Stimulated activated CD8-positive, alpha-beta memory T cell treated with anti-CD3 and anti-CD28 coated beads, Interleukin-4, amount 100 ng/mL, for 48 hours (primary cell): ENCODE measurements at regions not wholly inside any gene's neighbourhood (a gene's known extent, or its start where the extent isn't known, plus 50 kb on each side); places are given as distances from the start of the nearest gene placed in this dataset.
"Not testable (repeated sequence)": the region's sequence is repeated elsewhere in the genome, so short reads cannot be mapped to it uniquely, and the experiment has no call there.

Source experiments
- DNase-seq: peaks from one replicate; pipeline ENCODE4 v3.0.0-alpha.2; 2020

DNA sequence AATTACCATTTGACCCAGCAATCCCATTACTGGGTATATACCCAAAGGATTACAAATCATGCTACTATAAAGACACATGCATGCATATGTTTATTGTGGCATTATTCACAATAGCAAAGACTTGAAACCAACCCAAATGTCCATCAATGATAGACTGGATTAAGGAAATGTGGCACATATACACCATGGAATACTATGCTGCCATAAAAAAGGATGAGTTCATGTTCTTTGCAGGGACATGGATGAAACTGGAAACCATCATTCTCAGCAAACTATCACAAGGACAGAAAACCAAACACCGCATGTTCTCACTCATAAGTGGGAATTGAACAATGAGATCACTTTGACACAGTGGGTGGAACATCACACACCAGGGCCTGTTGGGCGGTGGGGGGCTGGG is 83.9 kb upstream of the MAP3K1 start:
- not testable (repeated sequence) for DNase-seq

DNA sequence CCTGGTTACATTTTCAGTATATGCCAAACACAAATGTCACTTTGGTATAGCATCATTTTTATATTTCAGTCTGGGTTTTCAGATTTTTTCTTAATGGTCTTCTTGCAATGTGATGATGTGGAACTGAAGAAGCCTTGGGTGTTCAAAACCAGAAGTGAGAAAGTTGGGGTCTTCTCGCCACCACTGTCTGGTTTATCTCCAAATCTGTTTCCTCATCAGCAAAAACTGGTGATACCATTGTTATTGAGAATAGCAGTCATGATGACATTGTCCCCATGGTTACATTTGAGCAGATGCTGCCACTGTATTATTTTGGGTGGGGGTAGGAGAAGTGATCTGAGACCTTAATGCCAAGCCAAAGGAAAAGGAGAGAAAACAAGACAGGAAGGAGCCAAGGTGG is 85.9 kb upstream of the MAP3K1 start:
- no peak for DNase-seq

DNA sequence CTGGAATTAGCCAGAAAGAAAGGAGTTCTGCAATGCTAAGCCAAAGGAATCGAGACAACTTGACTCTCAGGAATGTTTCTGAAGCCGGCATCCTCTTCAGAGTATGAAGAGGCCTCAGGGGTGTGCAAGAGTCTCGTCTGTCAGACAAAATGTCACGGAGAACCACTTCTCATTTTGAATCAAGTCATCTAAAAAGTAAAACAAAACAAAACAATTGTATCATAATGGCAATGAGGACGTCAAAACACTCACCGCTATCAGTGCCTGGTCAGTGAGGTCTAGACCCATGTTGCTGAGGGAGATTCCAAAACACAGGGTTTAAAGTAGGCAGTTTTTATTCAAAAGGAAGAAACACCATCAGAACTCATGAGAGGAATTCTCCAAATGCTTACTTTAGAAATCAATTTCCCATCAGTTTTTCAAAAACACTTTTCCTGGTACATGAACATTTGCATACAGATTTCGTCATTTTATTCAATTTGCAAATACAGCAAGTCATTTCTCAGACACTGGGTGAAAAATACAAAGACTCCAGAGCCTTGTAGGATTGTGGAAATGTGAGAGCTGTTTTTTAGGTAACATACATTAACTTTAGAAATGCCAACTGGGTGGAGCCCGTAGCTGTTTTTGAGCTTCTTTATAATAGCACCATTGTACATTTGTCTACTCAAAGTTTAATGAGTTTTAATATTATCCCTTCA is 89.5 kb upstream of the MAP3K1 start:
- DNase-seq = no peak

DNA sequence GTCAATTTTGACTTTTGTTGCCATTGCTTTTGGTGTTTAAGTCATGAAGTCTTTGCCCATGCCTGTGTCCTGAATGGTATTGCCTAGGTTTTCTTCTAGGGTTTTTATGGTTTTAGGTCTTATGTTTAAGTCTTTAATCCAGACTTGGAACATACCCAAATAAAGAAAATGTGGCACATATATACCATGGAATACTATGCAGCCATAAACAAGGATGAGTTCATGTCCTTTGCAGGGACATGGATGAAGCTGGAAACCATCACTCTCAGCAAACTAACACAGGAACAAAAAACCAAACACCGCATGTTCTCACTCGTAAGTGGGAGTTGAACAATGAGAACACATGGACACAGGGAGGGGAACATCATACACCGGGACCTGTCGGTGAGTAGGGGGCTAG is 90.5 kb upstream of the MAP3K1 start:
- DNase-seq = not testable (repeated sequence)

DNA sequence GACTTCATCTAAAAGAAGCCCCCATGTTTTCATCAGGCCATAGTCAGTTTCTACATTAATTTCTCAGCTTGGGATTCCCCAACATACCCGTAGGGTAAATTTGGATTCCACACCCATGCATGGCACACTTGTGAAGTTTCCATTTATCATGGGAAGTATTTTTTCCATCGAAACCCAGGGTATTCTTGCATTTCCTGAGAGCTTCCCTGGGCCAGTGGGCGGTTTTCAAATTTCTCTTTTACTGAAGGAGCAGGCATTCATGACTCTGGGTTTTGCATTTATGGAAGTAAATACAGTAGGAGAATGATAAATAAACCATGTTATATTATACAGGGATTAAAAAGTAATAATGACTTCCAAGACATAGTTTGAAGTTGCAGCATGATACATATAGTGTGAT is 93.0 kb upstream of the MAP3K1 start:
- no peak for DNase-seq

DNA sequence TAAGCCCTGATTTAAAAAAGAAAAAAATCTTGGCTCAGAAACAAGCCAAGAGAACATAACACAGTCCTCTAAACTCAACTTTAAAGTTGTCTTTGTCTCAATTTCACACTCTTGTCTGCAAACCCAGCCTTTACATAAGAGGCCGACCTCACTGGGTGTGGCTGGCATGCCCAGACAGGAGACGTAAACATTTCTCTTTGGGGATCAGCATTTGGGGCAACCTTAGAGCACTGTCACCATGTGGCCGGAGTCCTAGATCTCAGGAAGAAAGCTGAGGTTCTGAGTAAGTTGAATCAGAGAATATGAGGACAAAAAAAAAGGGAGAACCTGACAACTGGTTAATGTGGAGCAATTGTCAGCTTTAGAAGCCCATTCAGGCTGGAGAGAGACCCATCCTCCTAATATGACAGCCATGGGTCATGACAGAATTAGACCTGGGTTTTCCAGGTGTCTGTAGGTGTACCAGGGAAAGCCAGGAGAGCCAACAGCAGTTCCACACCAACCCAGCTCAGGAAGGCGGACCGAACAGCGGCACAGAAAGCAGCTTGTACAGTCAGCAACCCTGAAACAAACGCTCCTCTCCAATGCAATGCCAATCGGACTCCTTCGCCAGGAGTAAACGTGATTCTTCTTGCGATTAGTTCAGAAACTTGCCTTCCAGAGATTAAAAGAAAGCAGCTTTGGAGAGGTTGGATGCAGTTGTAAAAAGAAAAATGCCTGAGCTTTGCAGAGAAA is 97.9 kb upstream of the MAP3K1 start:
- no peak for DNase-seq

DNA sequence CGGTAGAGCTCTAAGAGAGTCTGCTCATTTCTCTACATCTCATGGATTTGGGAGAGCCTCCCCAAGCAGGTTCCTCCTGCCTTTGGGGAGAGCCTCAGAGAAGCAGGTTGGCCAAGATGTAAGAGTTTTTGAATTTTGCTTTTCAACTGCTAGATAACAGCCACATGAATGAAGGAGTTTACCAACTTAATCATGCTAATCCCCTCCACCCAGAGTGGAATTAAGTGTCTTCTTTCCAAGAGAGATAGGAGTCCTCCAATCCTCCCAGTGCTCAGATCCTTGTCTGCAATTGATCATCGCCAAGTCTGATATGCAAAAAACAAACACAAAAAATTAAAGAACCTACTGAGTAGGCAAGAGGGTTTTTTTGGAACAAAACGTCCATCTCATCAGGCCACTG is 99.4 kb upstream of the MAP3K1 start:
- no peak for DNase-seq

DNA sequence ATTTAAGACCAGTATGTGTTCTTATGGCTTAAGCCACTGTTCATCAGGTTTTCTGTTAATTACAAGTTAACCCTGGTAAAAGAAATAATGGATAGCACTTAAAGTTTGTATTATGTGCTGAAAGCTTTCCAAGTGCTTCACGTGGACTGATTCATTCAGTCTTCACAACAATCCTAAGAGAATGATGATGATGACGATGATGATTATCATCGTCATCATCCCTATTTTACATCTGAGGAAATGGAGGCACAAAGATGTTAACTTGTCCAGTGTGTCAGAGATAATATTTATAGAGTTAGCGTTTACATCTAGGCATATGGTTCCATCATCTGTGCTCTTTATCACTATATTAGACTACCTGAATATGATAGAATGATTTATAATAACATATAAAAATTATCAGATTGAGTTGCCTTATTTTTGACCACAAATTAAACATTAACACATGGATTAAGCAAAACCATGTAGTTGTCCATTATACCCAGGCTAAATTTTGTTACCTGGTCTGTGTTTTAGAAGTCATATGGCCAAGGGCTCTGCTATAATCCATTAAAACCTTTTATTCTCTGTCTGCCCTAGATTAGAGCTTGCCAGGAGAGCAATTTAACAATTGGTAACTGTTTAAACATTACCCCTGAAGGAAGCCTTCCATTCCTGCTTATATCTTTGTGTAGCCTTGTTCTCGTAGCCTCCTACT is 102.3 kb upstream of the MAP3K1 start:
- no peak for DNase-seq

DNA sequence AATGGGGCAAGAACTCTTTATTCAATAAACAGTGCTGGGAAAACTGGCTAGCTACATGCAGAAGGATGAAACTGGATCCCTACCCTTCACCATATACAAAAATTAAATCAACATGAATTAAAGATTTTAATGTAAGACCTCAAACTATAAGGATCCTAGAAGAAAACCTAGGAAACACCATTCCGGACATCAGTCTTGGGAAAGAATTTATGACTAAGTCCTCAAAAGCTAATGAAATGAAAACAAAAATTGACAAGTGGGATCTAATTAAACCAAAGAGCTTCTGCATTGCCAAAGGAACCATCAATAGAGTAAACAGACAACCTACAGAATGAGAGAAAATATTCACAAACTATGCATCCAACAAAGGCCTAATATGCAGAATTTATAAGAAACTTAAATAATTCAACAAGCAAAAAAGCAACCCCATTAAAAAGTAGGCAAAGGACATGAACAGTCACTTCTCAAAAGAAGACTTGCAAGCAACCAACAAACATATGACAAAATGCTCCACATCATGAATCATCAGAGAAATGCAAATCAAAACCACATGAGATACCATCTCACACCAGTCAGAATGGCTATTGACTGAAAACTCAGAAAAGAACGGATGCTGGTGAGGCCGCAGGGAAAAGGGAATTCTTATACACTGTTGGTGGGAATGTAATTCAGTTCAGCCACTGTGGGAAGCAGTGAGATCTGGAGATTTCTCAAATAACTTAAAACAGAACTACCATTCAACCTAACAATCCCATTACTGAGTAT is 104.3 kb upstream of the MAP3K1 start:
- no peak for DNase-seq

DNA sequence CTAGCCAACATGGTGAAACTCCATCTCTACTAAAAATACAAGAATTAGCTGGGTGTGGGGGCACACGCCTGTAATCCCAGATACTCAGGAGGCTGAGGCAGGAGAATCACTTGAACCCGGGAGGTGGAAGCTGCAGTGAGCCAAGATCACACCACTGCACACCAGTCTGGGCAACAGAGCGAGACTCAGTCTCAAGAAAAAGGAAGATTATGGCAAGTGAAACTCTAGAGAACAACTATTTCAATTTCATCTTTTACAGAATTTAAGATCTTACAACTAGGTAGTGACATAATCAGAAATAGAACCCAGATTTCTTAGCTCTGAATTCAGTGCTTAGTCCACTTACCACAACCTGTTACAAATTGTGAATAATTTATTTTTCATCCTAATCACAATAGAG is 108.8 kb upstream of the MAP3K1 start:
- DNase-seq = no peak

DNA sequence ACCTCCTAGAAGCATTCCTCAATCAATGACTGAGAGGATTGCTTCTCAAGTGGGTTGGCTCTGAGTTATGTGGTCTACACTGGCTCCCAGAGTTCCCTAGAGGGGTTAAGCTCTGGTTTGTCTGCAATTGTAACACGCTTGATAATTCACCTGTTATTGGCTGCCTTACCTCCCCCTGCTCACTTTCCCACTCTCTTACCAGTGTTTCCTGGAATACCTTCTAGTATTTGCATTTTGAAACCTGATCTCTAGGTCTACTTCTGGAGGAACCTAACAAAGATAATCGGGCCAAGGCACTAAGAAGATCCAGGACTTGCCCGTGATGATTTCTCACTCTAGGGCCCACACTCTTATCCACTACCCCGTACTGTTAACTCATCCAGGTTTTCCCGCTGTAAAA is 110.1 kb upstream of the MAP3K1 start:
- DNase-seq = no peak

DNA sequence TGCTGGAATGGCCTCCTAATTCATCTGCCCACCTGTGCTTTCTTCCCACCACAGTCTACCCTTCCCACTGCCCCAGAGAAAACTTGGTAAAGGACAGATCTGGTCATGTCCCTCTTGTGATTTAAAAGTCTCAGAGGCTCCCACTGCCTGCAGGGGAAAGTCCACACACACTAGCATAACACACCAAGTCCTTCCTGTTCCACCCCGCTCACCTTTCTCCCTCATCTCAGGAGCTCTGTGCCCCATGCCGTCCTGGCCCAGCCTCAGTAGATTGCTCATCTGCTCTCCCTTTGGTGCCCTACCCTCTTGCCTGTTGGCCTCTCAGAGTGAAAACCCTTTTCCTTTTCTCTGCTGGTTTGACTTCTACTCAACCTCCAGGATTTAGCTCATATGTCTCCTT is 111.4 kb upstream of the MAP3K1 start:
- no peak for DNase-seq

DNA sequence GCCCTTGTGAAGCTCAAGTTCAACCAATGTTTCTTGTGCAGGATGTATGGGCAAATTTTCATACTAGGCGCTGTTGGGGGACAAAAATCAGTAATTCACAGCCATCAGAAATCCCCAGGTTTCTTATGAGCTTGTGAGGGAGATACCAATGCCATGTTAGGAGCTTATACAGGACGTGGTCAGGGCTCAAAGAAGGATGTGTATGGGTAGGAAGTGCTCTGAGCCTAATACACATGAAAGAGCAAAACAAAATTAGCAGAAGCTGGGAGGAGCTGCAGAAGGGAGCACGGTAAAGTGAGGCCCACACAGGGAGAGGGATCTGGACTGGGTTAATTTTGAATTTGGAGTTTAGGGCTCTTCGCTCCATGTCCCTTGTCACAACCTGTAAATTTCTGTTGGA is 114.6 kb upstream of the MAP3K1 start:
- no peak for DNase-seq

DNA sequence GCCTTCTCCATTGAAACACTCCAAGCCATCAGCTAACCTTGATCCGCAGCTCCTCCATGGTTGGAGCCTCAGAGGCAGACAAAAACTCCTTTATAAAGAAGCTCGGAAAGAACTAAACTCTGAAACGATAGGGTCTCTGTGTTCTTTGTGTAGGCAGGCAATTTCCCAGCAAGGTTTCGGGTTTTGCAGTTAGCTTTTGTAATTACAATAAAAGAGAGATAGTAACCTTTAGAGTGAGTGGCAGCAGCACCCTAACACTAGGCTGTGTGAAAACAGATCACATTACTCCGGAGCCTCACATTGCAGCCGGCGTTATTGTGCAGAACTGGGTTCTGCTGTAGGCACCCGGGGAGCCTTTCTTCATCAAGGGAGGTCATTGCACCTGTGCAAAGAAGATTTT is 115.8 kb upstream of the MAP3K1 start:
- no peak for DNase-seq

DNA sequence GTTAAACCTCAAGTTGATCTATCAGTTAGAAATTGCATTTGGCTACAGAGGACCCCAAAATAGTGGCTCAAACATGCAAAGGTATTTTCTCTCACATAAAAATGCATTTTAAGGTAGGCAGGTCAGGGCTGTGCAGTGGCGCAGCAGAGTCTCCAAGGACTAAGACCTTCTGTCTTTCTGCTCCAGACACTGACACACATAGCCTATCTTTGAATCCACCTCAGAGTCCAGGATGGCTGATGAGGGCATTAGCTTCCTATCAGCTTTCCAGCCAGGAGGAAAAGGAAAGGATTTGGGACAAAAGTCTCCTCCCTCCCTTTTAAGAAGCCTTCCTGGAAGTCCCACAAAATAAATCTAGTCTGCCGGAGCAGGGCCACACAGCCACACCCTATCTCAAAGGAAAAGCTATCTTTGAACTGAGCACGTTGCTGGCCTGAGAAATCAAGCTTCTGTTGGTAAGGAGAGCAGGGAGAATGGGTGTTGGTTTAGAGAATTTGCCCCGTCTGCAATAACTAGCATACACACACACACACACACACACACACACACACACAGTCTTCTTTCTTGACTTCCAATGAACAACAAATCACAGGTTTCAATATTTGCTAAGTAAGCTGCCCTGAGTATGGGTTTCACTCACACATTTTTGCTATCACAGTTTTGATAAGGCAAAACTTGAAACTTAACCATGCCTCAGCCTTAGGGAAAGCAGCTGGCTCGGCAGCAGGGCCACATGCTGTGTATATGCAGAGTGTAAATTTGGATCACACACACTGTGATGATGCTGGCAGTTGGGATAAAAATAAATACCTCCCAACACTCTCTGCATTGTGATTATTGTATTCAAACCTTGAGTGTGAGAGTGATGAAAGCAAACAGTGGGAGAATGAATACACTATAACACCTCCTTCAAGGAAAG is 116.6 kb upstream of the MAP3K1 start:
- DNase-seq = no peak

DNA sequence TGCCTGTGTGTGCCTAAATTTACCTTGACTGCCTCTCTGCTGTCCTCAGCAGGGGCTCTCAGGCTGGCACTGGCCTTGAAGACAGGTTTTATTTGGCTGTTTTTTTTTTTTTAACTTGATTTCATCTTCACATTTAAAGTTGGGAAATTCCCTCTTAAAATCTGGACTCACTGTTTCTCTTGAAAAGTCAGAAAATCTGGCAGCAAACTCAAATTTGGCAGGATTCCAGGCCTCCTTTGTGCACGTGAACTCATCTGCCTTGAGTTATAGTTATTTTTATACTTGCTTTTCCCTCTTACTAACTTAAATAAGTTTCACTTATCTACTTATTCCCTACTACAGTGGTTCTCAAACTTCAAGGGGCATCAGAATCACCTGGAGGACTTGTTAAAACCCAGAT is 118.4 kb upstream of the MAP3K1 start:
- no peak for DNase-seq

DNA sequence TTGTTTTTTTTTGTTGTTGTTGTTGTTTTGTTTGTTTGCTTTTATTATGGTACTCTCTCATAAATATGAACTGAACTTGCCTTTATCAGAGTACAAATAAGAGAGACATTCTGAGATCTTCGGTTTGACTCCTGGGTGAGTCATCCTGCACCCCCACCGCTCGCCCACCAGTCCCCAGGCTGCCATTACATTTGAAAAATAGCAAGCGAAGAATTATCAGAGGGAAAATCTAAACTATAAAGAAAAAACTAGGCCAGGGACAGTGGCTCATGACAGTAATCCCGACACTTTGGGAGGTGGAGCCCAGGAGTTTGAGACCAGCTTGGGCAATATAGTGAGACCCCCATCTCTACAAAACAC is 122.1 kb upstream of the MAP3K1 start:
- DNase-seq = peak; percentile 65

DNA sequence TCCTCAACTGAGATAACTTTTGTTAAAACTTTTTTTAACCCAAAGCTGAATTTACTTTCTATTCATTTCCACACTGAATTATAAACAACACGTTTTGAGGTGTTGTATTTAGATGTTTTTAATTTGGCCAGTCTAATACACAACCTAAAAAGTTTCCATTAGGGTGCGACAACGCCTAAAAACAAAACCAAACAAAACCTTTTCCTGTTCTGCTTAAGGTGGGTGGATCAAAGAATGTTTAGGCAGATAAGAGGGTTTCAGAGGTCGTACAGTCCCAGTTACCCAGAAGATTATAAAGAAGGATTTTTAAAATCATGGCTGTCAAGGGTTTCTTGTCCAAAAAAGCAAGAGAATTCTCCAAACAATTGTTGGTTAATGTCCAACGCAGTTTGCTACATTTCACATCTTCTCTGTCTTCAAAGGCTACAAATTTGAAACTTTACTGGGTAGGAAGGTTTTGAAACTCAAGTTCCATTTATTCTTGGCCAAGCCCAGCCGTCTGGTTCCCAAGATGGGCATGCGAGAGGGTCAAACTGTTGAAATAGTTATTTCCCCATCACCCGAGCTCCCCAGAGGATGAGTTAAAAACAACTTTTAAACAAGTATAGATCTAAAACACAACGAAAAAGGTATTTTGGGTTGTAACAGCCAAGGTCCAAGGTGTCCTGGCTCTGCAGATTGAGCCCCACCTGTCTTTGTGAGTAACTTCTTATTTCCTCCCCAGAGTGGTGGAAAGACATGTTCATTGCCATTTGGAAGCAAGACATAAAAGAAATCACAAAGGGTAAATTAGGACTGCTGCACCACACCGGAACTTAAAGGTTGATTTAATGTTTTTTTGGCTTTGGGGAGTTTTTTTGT is 122.8 kb upstream of the MAP3K1 start:
- DNase-seq = no peak

DNA sequence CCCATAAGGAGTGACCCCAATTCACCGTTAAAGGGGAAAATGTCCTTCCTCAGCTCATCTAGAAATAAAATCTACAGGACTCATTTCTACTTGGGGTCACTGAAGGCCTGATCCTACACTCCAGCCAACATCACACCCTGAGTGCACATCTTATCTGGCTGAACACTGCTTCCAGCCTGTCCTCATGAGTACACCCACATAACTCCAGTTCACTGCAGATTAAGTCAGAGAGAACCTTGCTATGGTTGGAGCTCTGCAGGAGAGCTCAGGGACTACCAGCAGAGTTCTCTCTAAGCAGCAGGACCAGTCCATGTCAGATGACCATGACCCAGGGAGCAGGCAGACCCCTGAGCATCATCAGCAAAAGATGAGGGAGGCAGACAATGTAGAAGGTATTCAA is 126.9 kb upstream of the MAP3K1 start:
- DNase-seq = no peak

DNA sequence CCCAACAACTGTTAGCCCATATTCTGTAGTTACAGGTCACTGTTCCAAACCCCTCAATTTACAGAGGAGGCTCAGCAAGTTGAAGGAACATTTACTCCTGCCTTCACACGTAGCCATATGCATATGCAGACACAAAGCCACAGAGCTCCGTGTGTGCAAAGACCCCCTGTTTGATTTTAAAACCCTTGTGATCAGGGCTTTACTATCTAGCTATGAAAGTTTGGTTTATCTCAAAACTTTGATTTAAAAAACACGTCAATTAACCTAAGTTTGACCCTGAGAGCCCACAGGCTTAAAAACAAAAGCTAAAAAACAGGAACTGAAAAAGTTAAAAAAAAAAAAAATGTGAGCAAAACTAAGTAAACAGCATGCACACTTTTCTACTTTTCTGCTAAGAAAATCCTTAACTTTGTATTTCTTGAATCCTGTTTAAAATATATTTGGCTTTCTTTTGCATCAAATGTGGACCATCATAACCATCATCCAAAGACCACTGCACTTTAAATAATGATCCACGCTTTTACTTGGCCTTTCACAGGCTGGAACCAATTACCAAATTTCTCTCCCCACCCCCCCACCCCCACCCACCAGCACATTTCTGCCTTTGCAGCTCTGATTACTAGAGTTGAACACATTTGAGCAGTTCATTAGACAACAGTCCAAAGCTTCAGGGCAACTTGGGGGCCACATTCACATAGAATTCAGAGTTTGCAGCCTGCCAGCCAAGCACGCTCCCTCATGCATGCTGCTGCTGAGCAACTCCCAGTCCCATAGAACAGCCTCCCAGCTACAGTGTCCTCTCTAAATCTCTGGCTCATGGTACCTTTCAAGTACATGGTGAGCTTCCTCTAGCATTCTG is 128.8 kb upstream of the MAP3K1 start:
- no peak for DNase-seq
